Lung microvascular endothelial cell (primary cell): ENCODE measurements at regions not wholly inside any gene's neighbourhood (a gene's known extent, or its start where the extent isn't known, plus 50 kb on each side); places are given as distances from the start of the nearest gene placed in this dataset.

Experiments used
- DNase-seq, 2 donors: peaks; one replicate each; pipeline versions ENCODE4 v3.0.0 to v3.0.0-alpha.2; 2010; ENCODE audit warnings: low read depth in 2 of 2

DNA sequence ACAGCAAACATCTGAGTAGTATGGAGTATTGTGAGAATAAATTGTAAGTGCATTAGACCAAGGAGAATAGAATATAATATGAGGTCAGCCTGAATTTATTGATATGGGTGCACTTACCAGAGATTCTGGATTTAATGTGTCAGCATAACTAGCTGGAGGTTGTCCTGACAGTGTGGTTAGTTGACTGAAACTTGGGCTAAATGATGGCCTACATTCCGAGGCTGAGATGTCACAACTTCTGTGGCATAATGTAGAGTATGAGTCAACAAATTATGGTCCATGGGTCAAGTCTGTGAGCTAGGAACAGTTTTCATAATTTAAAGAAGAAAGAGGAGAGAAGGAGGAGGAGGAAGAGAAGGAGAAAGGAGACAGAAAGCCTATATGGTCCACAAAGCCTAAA, 127.6 kb downstream of the QPCT start:
- DNase-seq, result peak in 1 of 2 donors; percentile 37

- peak; percentile 49 to 85 for DNase-seq
Observed at GRCh38 chr2:37472959-37473358, 128.5 kb downstream of the QPCT start.

- no peak for DNase-seq
Observed at GRCh38 chr2:37476411-37476810, 132.0 kb downstream of the QPCT start.

DNA sequence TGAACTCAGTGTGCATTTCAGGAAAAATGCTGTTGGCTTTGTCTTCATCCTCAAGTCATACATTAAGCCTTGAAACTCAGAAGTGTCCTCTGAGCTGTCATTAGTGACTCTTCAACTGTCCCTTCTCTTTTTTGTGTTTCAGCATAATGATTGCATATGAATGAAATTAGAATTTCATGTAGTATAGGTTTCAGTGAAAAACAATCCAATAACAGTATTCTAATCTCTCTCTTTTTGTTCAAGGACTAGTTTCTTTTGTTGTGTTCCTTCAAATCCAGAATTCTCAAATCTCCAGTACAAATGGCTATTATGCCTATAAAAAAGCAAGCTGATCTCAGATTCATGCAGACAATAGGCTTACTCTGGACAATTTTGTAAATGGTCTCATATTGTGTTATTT, 133.5 kb downstream of the QPCT start:
- DNase-seq, result no peak

DNA sequence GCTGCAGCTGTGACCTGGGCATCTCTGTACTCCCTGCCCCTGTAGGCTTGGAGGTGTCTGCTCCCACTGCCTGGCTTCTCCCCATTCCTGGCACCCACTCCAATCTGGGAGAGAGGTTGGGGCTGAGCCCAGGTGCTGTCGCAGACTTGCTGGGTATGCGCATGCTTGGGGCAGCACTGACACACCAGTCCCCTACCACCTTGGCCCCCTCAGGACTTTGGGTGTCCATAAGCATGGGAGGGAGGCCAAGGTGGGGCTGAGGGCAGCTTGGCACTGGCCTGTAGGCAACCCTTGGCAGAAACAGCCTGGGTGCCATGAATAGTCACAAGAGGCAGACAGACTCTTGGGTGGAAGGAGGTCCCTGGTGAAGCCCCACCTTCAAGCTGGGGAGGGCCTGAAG, 136.8 kb downstream of the QPCT start:
- DNase-seq, result no peak

DNA sequence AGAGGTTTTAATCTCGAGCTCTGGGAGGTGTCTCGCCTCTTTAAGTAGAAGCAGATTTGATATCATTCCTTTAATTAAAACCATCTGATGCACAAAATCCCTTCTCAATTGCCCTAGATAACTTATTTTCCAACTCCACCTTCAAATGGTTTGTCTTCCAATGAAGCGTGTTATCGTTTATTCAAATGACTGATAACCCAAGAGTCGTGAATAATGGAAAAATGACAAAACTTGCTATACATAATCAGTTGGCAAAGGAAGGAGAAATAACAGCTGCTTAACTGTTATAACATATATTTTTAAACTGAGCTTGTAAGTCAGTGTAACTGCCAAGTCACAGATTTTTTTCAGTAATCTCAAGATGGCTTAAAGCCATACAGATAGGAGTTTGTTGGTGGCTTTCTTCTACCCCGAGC, 144.6 kb downstream of the QPCT start:
- no peak for DNase-seq

GRCh38 chr2:37489536-37489935, 145.1 kb downstream of the QPCT start:
- DNase-seq, result no peak

GRCh38 chr2:37493425-37493824, 149.0 kb downstream of the QPCT start:
- no peak for DNase-seq

GRCh38 chr2:37499113-37499512, 154.7 kb downstream of the QPCT start:
- no peak for DNase-seq

DNA sequence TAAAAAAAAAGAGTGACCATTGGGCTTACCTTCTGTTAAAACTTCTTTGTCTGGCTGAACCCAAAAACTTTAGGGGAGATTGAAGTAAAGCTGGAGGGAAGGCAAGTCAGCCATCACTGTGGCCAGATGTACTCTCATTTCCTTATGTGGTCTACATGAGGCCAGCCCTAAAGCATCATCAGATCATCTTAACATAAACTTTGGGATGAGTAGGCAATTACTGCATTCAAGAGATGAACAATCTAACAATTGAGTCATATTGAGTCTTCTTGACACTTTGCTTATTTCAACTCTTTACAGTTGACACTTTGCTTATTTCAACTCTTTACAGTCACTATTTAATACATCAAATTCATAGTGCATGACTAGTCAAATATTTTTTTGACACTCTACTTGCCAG, 155.6 kb downstream of the QPCT start:
- DNase-seq, result peak in 1 of 2 donors; percentile 64

GRCh38 chr2:37501113-37501512, 156.7 kb downstream of the QPCT start:
- DNase-seq, result no peak

- DNase-seq, result peak in 1 of 2 donors; percentile 5
Observed at GRCh38 chr2:37506407-37507050, 162.1 kb downstream of the QPCT start.

- DNase-seq, result no peak
Observed at GRCh38 chr2:37507051-37507410, 162.6 kb downstream of the QPCT start.

GRCh38 chr2:37507703-37508102, 163.3 kb downstream of the QPCT start:
- no peak for DNase-seq

GRCh38 chr2:37512971-37513370, 158.5 kb downstream of the CDC42EP3 start:
- no peak for DNase-seq

- DNase-seq, result peak; percentile 53 to 68
Observed at GRCh38 chr2:37523814-37524362, 147.6 kb downstream of the CDC42EP3 start.

GRCh38 chr2:37526323-37526722, 145.1 kb downstream of the CDC42EP3 start:
- no peak for DNase-seq

GRCh38 chr2:37526856-37527255, 144.6 kb downstream of the CDC42EP3 start:
- DNase-seq, result no peak

- no peak for DNase-seq
Observed at GRCh38 chr2:37527361-37527760, 144.1 kb downstream of the CDC42EP3 start.

DNA sequence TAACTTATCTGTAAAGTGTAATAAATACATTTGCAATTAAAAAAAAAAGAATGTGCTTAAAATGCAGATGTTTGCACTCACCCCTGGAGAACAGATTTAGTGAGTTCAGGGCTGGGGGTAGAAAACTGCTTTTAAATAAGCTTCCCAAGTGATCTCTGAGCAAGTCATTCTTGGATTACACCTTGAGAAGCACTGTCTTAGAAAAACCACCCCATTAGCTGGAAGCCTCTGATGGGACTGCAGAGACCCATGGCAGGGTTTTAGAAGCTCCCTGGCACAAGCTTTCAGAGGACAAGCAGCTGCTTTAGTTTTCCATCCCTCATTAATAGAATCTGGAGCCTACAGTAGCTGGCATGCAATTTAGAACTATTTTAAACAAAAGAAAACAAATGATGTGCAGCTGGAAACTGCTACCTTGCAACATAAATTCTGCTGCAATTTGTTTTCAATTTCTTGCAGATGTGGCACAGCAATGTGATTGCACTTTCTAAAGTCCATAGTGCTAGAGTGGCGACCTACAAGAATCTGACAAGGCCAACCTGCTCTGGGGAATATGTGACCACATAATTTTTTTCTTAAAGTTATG, 141.5 kb downstream of the CDC42EP3 start:
- no peak for DNase-seq

DNA sequence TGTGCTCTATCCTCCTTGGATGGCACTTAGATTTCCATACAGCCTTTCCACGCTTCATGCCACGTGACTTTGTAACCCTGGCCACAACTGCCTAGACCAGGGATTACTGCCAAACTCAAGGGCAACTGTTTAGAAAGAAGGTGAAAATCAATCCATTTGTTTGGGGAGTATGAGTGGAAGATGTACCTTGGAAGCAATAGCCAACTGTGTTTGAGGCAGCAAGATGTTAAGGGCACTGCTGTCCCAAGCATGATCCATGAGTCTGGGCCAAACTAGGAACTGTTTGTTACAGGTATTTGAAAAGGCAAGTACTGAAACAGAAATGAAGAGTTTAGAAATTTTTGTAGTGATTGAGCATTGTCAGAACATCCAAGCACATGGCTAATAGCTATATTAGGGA, 138.9 kb downstream of the CDC42EP3 start:
- no peak for DNase-seq

DNA sequence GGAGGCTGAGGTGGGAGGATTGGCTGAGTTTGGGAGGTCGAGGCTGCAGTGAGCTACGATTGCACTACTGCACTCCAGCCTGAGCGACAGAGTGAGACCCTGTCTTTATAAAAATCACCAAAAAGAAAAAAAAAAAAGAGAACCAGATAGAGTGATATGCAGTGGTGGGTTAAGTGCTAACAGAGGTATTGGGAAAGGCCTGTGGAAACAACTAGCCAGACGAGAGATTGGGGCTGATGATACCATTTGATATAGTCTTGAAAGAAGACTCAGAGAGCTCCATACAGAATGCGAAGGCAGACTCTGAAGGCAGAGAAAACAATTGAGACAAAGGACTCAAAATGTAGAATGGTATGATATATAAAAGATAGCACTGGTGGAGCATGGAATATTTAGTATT, 134.1 kb downstream of the CDC42EP3 start:
- DNase-seq, result no peak

- DNase-seq, result no peak
Observed at GRCh38 chr2:37541516-37541915, 129.9 kb downstream of the CDC42EP3 start.
